AG09309 (cell line): ENCODE measurements at regions not wholly inside any gene's neighbourhood (a gene's known extent, or its start where the extent isn't known, plus 50 kb on each side); places are given as distances from the start of the nearest gene placed in this dataset.
A peak's percentile ranks its signal among the peaks of the same experiment; 100 is the strongest.

Experiments
- DNase-seq: peaks from one replicate; pipeline ENCODE4 v3.0.0-alpha.2; 2010; ENCODE audit warnings: low read depth
- H3K4me3 ChIP-seq: 2 replicates; pipeline ENCODE4 v1.5.1; 2011; ENCODE audit warnings: mild to moderate bottlenecking, low read depth, low read length, moderate library complexity; ENCODE audit not compliant: control insufficient read depth
- CTCF ChIP-seq: IDR thresholded peaks from 2 replicates; pipeline ENCODE4 v1.5.1; 2011; ENCODE audit warnings: mild to moderate bottlenecking, low read depth, low read length, inconsistent platforms; ENCODE audit not compliant: insufficient read depth, control insufficient read depth; ENCODE audit errors: missing control alignments

DNA sequence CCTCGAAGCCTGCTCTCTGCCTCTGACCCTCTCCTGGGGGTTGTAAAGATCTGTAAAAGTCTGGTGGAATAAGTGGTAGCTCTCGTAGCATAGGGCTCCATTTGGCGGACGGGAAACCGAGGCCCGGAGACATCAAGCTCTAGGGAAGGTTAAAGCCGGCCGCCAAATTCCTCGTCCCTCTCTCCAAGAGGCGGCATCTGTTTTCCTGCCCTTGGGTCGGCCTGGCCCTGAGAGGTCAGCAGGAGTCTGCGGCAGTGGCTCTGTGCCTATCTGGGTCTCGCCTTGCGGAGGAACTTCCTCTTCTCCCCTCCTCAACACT, 72.4 kb downstream of the TEX51 start:
- H3K4me3 ChIP-seq: no peak overlapping the region
- no peak for DNase-seq

DNA sequence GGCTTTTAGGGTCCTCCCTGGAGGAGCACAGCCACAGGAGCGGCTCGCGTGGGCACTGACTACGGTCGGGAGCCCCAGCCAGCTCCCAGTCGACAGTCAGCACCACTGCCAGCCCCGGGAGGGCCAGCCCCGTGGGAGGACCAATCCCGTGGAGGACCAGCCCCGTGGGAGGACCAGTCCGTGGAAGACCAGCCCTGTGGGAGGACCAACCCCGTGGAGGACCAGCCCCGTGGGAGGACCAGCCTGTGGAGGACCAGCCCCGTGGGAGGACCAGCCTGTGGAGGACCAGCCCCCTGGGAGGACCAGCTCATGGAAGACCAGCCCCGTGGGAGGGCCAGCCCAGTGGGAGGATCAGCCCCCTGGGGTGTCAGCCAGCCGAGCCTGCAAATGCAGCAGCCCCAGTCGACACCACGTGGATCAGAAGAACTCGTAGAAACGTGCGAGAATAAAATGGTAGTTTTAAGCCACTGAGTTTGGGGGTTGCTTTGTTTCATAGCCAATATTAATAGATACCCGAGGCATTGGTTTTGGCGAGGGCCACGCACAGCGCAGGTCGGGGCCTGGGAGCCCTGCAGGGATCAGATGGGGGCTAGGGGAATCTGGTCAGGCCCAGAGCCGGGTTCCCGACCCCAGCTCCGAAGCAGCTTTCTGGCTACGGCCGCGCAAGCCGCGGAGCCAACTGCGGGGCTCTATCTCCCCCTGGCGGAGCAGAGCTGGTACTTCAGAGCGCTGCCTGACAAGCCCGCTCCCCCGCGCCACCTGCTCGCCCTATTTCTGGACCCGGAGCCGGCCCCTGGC, 73.0 kb downstream of the TEX51 start:
- TF ChIP-seq CTCF: peak; percentile 95
- peak overlapping the region; percentile 49 for H3K4me3 ChIP-seq
- DNase-seq: peak; percentile 7

More for the DNA sequence above, 72.4 kb downstream of the TEX51 start:
- TF ChIP-seq CTCF: no peak

DNA sequence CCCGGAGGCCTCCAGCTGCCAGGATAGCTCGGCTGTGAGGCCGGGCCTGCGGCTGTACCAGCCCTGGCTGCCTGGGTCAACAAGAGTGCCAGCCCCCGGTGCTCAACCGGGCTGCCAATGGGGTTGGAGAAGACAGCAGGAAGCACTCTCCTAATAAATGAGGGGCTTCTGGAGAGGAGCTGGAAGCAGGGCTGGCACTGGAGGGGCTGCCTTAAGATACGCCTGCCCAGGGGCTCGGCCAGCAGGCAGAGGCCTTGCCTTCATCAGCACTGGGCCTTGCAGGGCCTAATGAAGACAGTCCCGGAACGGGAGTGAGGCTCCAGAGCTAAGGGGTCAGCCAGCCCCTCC, 73.6 kb downstream of the TEX51 start:
- no peak for DNase-seq
- H3K4me3 ChIP-seq: peak overlapping the region; percentile 49; the same call in 1 of the 2 replicates
- no peak for TF ChIP-seq CTCF

DNA sequence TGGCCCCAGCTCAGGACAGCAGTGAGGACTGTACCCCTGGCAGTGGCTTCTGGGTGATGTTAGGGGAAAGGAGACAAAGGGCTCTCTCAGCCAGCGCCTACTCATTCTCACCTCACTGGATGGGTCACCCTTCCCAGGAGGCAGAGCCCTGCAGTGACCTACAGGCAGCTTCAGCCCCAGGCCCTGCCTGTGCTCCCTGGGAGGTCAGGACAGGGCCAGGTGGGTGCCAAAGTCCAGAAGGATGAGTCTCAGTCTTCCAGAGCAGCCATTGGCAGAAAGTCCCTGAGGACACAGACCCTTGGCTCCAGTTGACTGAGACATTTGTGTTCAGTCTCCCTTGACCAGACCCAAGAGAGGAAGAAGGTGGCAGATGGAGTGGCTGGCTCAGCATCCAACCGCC, 75.1 kb downstream of the TEX51 start:
- DNase-seq: no peak
- no peak overlapping the region for H3K4me3 ChIP-seq
- TF ChIP-seq CTCF: no peak

DNA sequence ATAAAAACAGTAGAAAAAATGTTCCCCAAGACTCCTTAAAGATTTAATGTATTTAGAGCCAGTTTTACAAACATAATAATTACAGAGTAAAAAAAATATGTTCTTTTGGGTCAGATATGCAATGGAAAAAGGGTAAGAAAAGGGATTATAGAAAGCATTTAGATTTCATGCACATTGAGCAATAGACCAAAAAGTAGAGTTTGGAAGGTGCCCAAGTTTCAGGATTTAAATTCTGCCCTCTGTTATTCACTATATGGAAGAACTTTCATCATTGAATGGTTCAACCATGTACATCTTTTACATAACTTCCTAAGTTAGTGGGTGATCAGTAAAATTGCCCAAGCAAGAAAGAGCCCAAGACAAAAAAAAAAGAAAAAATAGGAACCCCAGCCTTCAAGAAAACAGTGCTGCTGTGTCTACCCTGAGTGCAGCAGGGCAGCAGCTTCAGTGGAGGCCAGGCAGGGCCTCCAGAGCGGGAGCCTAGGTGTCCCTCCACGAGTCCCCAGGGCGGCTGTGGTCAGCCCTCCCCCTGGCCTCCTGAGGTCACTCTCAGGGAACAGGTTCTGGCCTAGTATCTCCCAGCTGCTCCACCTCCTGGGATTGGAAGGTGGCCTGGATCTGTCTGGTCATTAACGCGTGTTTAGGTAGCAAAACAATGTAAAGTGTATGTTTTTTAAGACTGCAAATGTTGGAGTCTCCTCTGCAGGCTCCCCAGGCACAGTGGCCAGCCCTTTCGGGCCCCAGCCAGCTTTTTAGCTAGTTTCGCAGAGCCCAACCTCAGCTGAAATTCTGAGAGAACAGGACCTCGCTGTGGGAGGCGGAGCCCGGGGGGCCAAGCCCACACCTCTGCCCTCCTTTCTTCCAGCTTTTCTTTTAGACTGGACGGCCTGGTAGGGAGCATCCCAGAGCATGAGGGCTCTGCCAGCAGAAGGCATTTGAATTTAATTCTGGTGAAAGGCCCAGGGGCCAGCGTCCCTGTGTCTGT, 77.3 kb downstream of the TEX51 start:
- TF ChIP-seq CTCF: no peak
- DNase-seq: no peak
- no peak overlapping the region for H3K4me3 ChIP-seq

- no peak overlapping the region for H3K4me3 ChIP-seq
- DNase-seq: no peak
- no peak for TF ChIP-seq CTCF
Observed at GRCh38 chr2:126976721-126977328, 78.1 kb downstream of the TEX51 start.
